ENCODE measurements at regions not wholly inside any gene's neighbourhood (a gene's known extent, or its start where the extent isn't known, plus 50 kb on each side); places are given as distances from the start of the nearest gene placed in this dataset.

DNA sequence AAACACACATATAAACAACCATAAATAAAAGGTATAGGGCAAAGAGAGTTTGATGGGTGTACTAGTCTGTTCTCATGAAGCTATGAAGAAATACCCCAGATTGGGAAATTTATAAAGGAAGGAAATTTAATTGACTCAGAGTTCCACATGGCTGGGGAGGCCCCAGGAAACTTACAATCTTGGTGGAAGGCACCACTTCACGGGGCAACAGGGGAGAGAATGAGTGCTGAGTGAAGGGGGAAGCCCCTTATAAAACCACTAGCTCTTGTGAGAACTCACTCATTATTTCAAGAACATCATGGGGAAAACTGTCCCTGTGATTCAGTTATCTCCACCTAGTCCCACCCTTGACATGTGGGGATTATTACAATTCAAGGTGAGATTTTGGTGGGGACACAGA is 385.9 kb upstream of the ANO5 start:
- DNase-seq (ENCODE audit: extremely low spot score, unreplicated experiment): no peak
- H3K27ac Mint-ChIP-seq: no peak overlapping the region
- no peaks in the 10 kb centered on the region for H3K27me3 Mint-ChIP-seq
- no peaks in the 10 kb centered on the region for H3K36me3 Mint-ChIP-seq
- H3K4me1 Mint-ChIP-seq (ENCODE audit: unreplicated experiment): no peaks in the 10 kb centered on the region
- no peak for TF ChIP-seq CTCF (conservative IDR thresholded peaks at IDR 0.05)
- peaks cover 9% of the 10 kb centered on the region for H3K9me3 Mint-ChIP-seq
- H3K4me3 Mint-ChIP-seq: no peak overlapping the region

DNA sequence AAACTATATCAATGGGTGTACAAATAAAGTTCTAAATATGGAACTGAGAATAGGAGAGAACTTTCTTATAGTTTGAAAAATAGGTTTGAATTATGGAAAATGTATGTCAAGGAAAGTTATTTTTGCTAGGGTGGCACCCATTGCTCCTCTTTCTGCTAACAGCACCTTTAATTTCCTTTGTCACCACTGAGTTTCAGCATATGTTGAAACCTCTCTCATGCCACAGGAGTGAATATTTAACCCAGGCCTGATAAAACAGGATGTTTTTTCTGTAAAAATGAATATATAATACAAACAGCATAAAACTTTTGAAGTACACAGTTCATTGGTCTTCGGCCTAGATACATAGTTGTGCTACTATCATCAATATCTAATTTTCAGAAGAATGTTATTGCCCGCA is 385.5 kb upstream of the ANO5 start:
- DNase-seq (ENCODE audit: extremely low spot score, unreplicated experiment): no peak
- Mint-ChIP-seq H3K27me3 (no peaks in the 10 kb centered on the region), H3K9me3 (peaks cover 9% of the 10 kb centered on the region), H3K4me3 (no peak overlapping the region), H3K36me3 (no peaks in the 10 kb centered on the region), H3K27ac (no peak overlapping the region), H3K4me1 (ENCODE audit: unreplicated experiment) (no peaks in the 10 kb centered on the region)
- no peak for TF ChIP-seq CTCF (conservative IDR thresholded peaks at IDR 0.05)

- Mint-ChIP-seq H3K4me3 (no peak overlapping the region), H3K36me3 (no peaks in the 10 kb centered on the region)
Observed at GRCh38 chr11:21810650-21811049, 382.2 kb upstream of the ANO5 start.

DNA sequence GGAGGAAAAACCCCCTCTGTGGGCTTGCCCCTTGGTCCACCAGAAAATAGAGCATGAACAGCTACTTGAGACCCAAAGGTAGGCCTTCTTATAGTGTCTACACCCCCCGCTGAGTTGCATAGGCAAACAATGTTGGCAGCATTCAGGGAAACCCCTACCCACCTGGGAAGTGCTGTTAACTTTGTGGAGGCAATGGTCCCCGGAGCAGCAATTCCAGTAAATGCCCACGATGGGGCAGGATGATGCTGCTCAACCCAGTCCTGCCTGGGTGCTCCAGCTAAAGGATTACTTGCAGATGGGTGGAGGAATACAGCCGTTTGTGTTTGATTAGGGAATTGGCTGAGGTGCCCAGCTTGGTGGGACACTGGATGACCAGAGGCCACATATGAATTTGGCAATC is 381.3 kb upstream of the ANO5 start:
- Mint-ChIP-seq H3K4me3 (no peak overlapping the region), H3K9me3 (no peaks in the 10 kb centered on the region), H3K27ac (no peak overlapping the region), H3K4me1 (ENCODE audit: unreplicated experiment) (no peaks in the 10 kb centered on the region), H3K27me3 (no peaks in the 10 kb centered on the region), H3K36me3 (no peaks in the 10 kb centered on the region)
- no peak for TF ChIP-seq CTCF (conservative IDR thresholded peaks at IDR 0.05)
- DNase-seq (ENCODE audit: extremely low spot score, unreplicated experiment): no peak

More at GRCh38 chr11:21810650-21811049, 382.2 kb upstream of the ANO5 start:
- Mint-ChIP-seq H3K27me3 (no peaks in the 10 kb centered on the region), H3K4me1 (ENCODE audit: unreplicated experiment) (no peaks in the 10 kb centered on the region), H3K27ac (no peak overlapping the region), H3K9me3 (no peaks in the 10 kb centered on the region)
- TF ChIP-seq CTCF (conservative IDR thresholded peaks at IDR 0.05): no peak
- no peak for DNase-seq (ENCODE audit: extremely low spot score, unreplicated experiment)

DNA sequence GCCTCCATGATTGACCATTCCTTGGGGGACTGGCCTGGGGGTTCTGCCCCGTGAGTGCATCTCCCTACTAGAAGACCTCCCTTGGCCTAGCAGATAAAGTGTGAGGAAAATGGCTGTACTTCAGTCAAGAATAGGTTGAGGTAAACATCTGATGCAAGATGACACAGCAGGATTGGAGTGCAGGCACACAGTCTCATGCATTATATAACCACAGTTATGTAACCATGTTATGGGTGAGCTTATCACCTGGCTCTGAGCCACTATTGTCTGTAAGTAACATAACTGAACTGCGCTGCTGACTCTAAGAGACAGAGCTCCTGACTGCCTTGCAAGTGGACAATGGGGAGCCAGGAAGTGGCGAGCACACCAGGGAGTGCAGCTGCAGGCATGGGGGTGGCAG is 378.7 kb upstream of the ANO5 start:
- H3K4me1 Mint-ChIP-seq (ENCODE audit: unreplicated experiment): no peaks in the 10 kb centered on the region
- no peaks in the 10 kb centered on the region for H3K9me3 Mint-ChIP-seq
- DNase-seq (ENCODE audit: extremely low spot score, unreplicated experiment): no peak

More for the DNA sequence above, 378.7 kb upstream of the ANO5 start:
- Mint-ChIP-seq H3K27ac (peak overlapping the region; percentile 7), H3K36me3 (no peaks in the 10 kb centered on the region), H3K4me3 (no peak overlapping the region), H3K27me3 (no peaks in the 10 kb centered on the region)
- no peak for TF ChIP-seq CTCF (conservative IDR thresholded peaks at IDR 0.05)
